ENCODE measurements at regions not wholly inside any gene's neighbourhood (a gene's known extent, or its start where the extent isn't known, plus 50 kb on each side); places are given as distances from the start of the nearest gene placed in this dataset.

GRCh38 chr22:48257685-48258055 is 1495.2 kb downstream of the TBC1D22A start:
- peak; percentile 27 for DNase-seq (ENCODE audit: low spot score)

- no peak for DNase-seq (ENCODE audit: low spot score)
Observed at GRCh38 chr22:48256776-48257684, 1494.6 kb downstream of the TBC1D22A start.

- no peak for DNase-seq (ENCODE audit: low spot score)
Observed at GRCh38 chr22:48256041-48256739, 1493.7 kb downstream of the TBC1D22A start.

GRCh38 chr22:48254311-48254873 is 1491.9 kb downstream of the TBC1D22A start:
- no peak for DNase-seq (ENCODE audit: low spot score)

- no peak for DNase-seq (ENCODE audit: low spot score)
Observed at GRCh38 chr22:48253573-48253972, 1491.1 kb downstream of the TBC1D22A start.

GRCh38 chr22:48253136-48253535 is 1490.7 kb downstream of the TBC1D22A start:
- no peak for DNase-seq (ENCODE audit: low spot score)

GRCh38 chr22:48251629-48252028 is 1489.2 kb downstream of the TBC1D22A start:
- no peak for DNase-seq (ENCODE audit: low spot score)

- no peak for DNase-seq (ENCODE audit: low spot score)
Observed at GRCh38 chr22:48250937-48251530, 1488.6 kb downstream of the TBC1D22A start.

- no peak for DNase-seq (ENCODE audit: low spot score)
Observed at GRCh38 chr22:48250286-48250895, 1487.9 kb downstream of the TBC1D22A start.

- no peak for DNase-seq (ENCODE audit: low spot score)
Observed at GRCh38 chr22:48249713-48250268, 1487.3 kb downstream of the TBC1D22A start.

- no peak for DNase-seq (ENCODE audit: low spot score)
Observed at GRCh38 chr22:48248901-48249455, 1486.5 kb downstream of the TBC1D22A start.

GRCh38 chr22:48247829-48248228 is 1485.4 kb downstream of the TBC1D22A start:
- no peak for DNase-seq (ENCODE audit: low spot score)

- no peak for DNase-seq (ENCODE audit: low spot score)
Observed at GRCh38 chr22:48245196-48245485, 1482.7 kb downstream of the TBC1D22A start.

- DNase-seq (ENCODE audit: low spot score): no peak
Observed at GRCh38 chr22:48244388-48245195, 1482.1 kb downstream of the TBC1D22A start.

- DNase-seq (ENCODE audit: low spot score): no peak
Observed at GRCh38 chr22:48242461-48242864, 1480.0 kb downstream of the TBC1D22A start.

- DNase-seq (ENCODE audit: low spot score): no peak
Observed at GRCh38 chr22:48241658-48242057, 1479.2 kb downstream of the TBC1D22A start.

- no peak for DNase-seq (ENCODE audit: low spot score)
Observed at GRCh38 chr22:48240935-48241230, 1478.4 kb downstream of the TBC1D22A start.

- no peak for DNase-seq (ENCODE audit: low spot score)
Observed at GRCh38 chr22:48240148-48240934, 1477.9 kb downstream of the TBC1D22A start.

- no peak for DNase-seq (ENCODE audit: low spot score)
Observed at GRCh38 chr22:48239461-48240147, 1477.2 kb downstream of the TBC1D22A start.

- DNase-seq (ENCODE audit: low spot score): no peak
Observed at GRCh38 chr22:48238966-48239365, 1476.5 kb downstream of the TBC1D22A start.

All from putamen (tissue), 1 donor.